NCI-H2171 treated with DMSO at 0.1 percent for 48 hours (cell line): ENCODE measurements at regions not wholly inside any gene's neighbourhood (a gene's known extent, or its start where the extent isn't known, plus 50 kb on each side); places are given as distances from the start of the nearest gene placed in this dataset.

Source experiments
- DNase-seq: peaks from one replicate; lab custom pipeline; 2025; lab: John Stamatoyannopoulos, UW

DNA sequence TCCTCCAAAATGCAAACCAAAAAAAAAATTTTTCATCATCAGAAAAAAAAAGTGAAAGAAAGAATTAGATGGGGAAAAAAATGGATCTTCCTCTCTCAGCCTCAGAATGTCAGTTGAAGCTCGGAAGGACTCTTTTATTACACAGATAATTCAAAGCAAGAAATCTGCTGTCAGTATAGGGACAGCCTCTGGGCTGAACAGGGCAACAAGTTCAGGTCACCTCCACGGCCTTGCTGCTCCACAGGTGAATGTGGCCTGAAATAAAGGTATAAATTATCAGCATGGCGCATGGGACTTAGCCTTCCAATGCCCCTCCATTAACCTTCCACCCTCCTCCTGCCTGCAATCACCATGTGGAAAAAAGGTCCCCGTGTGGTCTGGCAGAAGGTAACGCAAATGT is 316.8 kb upstream of the POU3F3 start:
- no peak for DNase-seq

DNA sequence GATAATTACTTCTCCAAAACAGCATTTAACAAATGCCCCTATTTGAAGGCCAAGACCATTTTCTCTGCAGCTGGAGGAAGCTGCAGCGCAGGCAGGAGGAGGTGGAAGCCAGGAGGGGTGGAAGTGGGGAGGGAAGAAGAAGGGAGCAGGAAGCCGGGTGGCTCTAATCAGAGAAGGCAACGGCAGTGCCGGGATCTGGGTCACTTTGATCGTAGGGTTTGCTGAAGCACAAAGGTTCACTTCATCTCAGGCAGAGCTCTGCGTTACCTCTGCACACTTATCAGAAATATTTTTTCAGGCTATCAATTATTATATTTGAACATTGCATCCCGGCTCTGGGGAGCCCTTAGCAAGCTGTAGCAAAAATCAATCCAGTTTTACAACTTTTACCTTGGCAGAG is 315.8 kb upstream of the POU3F3 start:
- no peak for DNase-seq

DNA sequence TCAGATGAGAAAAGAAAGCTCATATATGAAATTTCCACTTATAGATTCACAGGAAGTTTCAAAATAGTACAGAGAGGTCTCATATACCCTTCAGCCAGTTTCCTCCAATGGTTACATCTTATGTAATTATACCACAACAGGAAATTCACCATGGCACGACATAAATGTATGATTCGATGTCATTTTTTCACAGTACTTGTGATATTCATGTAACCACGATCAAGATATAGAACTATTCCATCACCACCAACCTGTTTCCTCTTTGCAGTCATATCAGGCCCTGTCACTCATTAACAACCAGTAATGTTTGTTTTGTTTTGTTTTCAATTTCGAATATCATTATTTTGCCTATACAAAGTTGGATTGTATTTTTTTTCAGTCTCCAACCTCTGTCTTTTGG is 314.3 kb upstream of the POU3F3 start:
- DNase-seq = no peak

DNA sequence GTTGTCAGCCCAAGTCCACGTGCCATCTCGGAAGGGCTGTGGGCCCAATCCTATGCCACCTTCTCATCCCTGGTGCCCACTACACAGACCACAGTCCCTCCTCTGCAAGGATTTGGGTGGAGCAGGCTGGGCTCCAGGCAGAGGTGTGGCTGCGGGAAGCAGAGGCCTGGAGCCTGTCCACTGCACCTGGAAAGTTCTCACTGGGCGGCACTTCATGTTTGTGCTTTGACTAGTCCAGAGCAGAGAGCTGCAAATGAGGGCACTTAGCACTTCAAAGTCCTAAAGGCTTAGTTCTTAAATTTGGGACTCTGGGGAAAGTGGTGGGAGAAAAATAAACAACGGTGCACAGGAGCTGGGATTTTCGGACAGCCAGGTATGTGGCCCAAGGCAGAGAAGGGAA is 308.9 kb upstream of the POU3F3 start:
- DNase-seq = no peak

DNA sequence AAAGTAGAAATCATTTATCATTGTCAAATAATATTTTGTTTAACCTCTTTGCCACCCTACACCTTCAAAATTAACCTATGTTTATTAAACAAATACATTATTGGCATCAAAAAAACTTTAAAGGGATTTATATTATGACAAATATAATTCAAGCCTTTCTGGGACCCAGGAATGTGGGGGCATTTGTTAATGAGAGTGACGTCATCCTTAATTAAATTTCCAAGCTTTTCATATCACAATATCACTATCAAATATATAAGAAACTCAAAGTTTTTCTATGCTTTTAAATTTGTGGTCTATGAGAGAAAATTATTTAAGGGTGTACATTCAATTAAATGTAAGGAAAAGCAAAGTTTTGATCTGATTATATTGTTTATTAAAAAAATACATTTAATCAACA is 307.4 kb upstream of the POU3F3 start:
- no peak for DNase-seq

DNA sequence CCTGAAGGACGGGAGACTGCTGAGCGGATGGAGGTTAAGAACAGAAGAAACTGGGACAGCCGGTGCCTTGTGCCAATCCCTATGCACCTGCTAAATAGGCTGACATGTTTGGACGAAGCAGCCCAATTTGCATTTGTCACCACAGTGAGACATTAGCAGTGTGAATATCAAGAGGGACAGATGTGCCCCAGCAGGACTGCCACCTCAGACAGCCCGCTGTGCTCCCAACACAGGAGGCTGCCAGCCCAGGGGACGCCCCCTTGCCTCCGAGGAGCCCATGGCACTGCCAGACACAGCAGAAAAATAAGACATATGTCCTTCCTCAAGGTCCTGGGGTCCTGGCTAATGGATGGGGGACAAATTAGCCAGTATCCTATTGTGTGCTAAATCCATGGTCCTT is 306.7 kb upstream of the POU3F3 start:
- no peak for DNase-seq

DNA sequence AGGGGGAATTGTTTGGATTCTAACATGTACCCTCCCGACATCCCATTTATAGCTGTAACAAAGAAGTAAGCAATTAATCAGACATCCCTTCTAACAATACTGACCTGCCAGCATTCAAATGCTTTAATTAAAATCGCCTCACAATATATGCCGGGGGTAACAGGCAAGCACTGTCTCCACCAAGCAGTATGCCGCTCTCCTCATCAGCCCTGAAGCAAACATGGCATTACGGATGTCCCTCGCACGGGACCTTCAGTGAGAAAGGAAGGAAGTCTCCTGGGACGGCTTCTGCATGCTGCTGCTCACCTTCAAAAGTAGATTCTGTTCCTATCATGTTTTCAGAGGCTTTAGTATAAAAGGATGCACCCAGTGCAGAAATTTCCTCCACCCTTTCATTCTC is 292.7 kb upstream of the POU3F3 start:
- DNase-seq = no peak

DNA sequence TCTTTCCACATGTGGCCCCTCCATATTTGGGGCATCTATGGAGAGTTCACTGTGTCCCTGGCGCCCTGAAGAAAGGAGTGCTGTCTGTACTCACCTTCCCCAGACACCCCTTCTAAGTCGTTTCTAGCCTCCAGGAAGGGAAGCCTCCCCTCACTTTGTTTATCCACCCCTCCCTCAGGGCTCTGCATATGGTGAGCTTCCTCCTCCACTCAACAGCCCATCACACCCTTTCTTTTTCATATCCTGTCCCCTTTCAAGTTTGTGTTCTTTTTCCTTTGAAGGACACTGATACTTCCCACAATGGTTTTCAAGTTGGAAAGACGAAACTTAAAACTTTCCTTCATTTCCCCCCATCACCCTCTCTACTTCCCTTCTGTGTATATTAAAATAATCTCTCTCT is 291.4 kb upstream of the POU3F3 start:
- DNase-seq = no peak

DNA sequence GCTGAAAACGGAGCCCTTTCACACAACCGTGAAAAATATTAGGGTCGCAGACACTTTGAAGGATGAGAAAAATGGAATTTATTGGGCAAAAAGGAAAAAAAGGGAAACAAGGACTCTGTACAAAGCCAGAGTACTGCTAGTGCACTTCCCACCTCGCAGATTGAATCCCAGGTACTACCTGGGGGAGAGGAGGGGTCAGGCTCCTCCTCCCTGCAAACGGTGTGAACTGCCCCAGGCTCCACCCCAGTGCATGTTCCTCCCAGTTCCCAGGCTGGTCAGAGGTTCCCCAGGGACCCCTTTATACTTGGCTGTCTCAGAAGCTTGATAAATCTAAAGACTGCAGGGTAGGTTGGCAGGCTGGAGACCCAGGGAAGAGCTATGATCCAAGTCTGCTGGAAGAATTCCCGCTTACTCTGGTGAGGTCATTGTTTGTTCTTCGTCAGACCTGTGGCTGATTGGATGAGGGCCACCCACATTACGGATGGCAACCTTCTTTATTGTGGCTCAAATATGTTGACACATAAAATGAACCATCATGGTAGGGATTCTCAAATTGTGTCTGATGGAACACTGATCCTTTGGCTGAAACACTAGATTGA is 290.4 kb upstream of the POU3F3 start:
- DNase-seq = no peak

DNA sequence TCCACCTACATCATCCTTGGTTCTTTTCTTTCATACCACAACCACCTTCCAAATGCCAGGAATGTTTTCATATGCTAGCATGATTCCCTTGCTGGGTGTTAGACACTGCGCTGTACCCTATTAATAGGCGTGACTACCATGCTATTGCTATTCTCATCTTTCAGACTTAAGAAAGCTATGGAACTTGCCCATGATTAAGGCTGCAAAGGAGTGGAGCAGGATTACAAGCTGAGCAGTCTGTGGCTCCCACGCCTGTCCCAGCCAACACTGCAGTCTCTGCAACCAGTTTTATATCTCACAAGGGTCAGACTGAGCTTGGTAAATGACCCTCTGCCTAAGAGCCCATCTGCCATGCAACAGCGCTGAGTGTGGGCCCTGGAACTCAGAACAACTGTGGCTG is 285.7 kb upstream of the POU3F3 start:
- DNase-seq = no peak

DNA sequence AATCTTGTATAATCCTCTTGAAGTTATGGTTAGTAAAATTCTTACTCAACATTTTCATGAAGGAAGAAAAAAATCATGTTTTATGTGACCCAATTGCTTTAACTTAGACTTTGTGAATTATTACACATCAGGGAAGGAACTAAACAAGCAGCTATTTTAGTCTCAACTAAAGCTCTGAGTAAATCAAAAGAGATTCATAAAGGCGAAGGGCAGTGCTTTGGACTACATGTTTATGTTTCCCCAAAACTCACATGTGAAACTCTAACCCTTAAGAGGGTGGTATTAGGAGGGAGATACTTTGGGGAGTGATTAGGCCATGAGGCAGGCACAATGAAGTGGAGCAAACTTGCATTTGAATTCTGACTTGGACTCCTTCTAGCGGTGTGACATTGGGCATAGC is 283.7 kb upstream of the POU3F3 start:
- DNase-seq = no peak

DNA sequence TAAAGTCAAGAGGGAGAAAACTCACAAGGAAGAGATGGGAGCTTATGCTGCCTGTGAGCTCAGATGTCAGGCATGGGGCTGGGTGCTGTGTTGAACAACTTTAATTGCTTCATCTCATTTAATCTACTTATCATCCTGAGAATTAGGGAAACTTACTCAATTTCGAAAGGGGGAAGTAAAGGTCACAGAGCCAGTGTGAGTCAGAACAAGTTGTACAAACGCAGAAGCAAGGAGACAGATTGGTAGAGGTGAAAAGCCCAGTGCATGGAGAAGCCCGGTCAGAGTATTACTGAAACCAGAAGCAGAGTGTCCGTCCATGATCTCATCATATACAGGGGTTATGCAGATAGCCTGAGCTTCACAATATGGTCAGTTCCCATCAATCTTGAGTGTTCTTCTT is 281.1 kb upstream of the POU3F3 start:
- DNase-seq = no peak

DNA sequence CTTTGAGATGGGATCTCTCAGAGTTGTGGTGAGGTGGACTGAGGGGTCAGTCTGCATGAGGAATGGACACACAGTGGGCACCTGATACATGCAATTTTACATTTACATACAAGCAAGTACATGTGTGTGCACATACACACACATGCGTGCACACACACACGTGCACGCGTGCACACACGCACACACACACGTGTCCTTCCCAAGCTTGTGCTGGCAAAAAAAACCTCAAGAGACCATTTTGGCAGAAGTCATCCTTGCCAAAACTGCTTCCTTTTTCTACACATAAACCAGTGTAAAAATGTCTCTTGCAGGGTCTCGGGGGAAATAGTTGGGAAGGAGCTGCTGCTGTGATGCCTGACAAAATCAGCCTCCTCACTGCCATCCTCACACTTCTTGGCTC is 279.5 kb upstream of the POU3F3 start:
- DNase-seq = no peak

DNA sequence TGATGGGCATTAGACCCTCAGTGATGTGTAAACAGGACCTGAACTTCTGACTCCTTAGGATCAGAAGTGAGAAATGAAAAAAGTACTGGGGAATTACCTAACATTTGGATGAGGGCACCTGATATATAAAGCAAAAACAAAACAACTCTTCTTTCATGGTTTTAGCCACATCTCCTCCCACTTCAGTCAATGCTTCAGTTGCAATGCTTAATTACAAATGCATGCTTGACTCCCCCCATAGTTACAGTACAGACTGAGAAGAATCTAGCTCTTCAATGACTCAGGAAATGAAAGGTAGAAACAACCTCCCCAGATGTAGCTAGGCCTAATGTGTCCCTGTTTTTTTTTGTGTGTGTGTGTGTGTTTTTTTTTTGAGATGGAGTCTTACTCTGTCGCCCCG is 276.8 kb upstream of the POU3F3 start:
- DNase-seq = no peak

DNA sequence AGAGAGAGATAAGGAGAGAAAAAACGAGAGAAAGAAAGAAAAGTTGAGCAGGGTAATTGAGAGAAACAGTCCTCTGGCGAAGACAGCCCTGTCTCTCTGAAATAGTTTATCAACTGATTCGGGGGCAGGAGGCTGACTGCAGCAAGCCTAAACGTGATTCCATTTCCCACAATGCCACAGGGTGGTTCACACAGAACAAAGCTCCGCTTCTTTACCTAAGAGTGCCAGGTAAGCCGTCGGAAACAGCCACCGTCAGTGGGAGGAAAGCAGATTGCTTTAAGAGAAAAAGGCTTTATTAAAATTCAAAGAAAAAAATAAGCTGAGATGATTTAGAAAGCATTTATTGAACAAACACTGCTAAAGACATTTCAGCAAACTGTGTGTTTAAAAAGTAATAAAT is 271.4 kb upstream of the POU3F3 start:
- no peak for DNase-seq

DNA sequence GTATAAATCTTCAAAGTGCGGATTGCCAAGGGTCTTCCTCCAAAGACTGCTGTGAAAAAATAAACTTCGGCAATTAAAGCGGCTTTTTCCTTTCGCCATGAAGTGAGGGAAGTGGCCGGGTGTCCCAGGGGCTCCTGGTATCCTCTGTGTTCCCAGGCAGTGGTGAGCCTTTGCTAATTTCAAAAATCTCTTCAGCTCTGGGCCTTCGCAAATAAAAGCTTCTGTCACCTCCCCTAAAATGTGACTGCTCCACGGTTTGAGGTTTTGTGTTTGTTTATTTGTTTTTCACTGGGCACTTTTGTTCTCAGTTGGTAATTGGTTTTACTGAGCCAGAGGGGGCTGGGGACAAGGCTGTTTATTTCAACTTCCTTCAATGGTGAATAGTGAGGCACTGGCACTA is 270.1 kb upstream of the POU3F3 start:
- DNase-seq = no peak

DNA sequence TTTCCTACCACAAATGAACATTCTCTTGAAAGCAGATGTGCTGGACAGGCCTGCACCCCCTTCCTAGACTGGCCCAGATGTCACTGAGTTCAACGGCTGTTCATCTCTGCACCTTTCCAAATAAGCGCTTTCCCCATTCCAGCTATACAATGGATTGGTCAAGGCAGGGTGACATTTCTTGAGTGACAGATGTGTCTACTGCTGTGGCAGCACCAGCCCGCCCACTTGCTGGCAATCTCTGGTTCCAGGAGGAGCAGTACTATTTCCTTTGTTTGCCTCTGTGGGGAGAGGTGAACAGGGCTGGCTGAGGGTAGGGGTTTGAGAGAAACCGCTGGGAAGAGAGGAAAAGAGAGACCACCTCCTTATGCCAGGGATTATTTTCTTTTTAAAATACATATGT is 269.5 kb upstream of the POU3F3 start:
- DNase-seq = no peak

DNA sequence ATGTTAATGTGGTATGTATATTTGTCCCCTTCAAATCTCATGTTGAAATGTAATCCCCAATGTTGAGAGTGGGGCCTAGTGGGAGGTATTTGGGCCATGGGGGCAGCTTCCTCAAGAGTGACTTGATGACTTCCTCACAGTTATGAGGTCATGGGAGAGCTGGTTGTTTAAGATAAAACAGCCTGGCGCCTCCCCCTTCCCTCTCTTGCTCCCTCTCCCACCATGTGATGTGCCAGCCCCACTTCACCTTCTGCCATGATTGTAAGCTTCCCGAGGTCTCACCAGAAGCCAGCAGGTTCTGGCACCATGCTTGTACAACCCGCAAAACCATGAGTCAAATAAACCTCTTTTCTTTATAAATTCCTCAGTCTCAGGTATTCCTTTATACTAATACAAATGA is 258.3 kb upstream of the POU3F3 start:
- no peak for DNase-seq

DNA sequence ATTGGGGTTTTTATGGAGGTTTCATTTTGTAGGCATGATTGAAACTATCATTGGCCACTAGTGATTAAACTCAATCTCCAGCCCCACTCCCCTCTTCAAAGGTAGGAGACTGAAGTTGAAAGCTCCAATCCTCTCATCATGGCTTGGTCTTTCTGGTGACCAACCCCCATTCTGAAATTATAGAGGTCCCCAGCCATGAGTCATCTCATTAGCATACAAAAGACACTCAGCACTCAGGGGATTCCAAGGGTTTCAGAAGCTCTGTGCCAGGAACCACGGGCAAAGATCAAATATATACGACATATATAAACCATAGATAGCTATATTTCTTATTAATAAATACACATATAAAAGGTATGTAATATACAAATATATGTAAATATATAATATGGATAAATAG is 256.0 kb upstream of the POU3F3 start:
- DNase-seq = no peak

DNA sequence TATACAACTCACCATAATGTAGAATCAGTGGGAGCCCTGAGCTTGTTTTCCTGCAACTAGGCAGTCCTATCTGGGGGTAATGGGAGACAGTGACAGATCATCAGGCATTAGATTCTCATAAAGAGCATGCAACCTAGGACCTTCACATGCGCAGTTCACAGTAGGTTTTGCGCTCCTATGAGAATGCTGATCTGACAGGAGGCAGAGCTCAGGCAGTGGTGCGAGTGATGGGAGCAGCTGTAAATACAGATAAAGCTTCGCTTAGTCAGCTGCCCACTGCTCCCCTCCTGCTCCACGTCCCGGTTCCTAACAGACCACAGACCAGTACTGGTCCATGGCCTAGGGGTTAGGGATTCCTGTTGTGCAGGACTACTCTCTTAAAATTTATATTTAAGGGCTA is 255.3 kb upstream of the POU3F3 start:
- no peak for DNase-seq

DNA sequence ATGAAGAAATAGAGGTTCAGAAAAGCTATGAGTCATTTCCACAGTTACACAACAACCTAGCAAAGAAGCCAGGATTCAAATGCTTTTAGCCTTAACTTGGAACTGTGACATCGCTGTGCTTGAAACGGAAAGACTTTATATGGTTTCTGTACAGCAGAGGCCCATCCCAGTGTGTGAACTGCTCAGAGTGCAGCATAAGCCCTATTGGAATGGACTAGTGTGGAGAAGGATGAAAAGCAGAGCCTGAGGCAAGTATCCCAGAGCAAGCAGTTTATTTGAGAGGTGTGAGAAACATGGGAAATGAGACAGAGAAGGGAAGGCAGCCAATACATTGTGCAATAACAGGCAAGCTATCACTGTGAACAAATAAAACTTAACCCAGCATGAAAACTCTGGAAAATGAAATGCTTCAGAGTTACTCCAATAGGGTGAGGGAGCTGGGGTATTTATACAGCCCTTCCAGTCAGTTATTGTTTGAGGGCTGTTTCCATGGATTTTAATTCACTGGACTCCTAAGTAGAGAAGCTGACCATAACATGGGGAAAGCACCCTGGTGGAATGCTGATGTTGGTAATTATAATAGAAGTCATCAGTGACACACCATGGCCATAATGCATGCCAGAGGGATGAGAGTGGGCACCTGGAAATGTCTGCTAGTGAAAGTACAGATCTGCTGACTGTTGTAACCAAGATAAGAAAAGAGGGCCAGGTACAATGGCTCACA is 254.0 kb upstream of the POU3F3 start:
- no peak for DNase-seq

DNA sequence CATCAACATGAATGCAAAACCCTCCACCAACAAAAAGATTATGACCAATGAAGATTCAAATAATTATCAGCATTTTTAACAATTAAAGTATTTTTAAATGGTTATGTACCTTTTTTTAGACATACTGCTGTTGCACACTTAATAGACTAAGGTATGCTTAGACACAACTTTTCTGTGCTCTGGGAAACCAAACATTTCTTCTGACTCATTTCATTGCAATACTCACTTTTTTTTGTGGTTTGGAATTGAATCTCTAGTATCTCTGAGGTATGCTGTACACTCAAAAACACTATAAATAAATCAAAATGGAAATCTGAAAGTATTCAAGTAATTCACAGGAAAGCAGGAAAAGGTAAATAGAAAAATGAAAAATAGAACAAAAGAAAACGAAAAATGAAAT is 247.9 kb upstream of the POU3F3 start:
- no peak for DNase-seq

DNA sequence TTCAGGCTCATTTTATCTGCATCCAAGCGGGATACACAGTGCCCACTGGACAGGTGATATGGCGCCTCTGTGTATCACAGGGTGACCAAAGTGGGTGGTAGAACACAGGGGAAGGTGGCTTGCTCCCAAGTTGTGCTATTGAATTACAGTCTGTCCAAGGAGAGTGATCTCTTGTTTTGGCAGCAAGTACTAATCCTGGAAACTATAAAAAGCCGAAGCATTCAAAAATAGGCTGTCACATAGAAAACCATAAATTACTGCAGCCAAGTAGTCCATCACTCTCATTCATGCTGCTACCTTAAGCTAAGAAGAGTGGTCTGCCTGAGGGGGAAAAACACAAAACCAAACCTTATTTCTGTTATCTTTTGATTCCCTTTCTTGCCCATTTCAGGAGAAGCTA is 237.1 kb upstream of the POU3F3 start:
- DNase-seq = no peak

DNA sequence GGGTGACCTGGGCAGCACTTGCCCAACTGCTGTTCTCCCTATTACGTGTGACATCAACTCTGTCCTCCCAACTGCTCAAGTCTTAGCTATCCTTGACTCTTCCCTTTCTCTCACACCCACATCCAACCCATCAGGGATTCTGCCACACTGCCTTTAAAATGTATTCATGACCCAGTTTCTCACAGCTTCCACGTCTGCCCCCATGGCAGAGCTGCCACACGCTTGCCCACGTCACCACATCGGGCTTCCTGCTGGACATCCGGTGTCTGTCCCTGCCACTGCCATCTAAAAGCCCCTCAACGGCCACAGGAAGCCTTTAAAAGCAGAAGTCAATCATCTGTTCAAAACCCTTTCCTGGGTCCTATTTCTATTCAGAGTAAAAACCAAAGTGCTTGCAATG is 233.1 kb upstream of the POU3F3 start:
- no peak for DNase-seq
